Suppressor macrophage (primary cell): ENCODE measurements at regions not wholly inside any gene's neighbourhood (a gene's known extent, or its start where the extent isn't known, plus 50 kb on each side); places are given as distances from the start of the nearest gene placed in this dataset.

Experiments used
- DNase-seq, 4 experiments: peaks; one replicate each; pipeline ENCODE4 v3.0.0-alpha.2; 2020 to 2022

- peak in 1 of 4 experiments; percentile 1 for DNase-seq
Observed at GRCh38 chr11:15625691-15626090, 511.0 kb downstream of the INSC start.

- DNase-seq: no peak
Observed at GRCh38 chr11:15627560-15627959, 512.8 kb downstream of the INSC start.

GRCh38 chr11:15629690-15630321 is 515.1 kb downstream of the INSC start:
- DNase-seq: peak; percentile 30 to 54 (median 40)

- no peak for DNase-seq
Observed at GRCh38 chr11:15630896-15631295, 516.2 kb downstream of the INSC start.

- no peak for DNase-seq
Observed at GRCh38 chr11:15635521-15635920, 520.8 kb downstream of the INSC start.

GRCh38 chr11:15636521-15637089 is 521.9 kb downstream of the INSC start:
- DNase-seq: peak in 3 of 4 experiments; percentile 5 to 46 (median 39)

GRCh38 chr11:15638386-15638787 is 523.7 kb downstream of the INSC start:
- DNase-seq: peak; percentile 33 to 55 (median 55)

GRCh38 chr11:15640318-15640717 is 525.6 kb downstream of the INSC start:
- DNase-seq: no peak

GRCh38 chr11:15641271-15642045 is 526.7 kb downstream of the INSC start:
- DNase-seq: no peak

- DNase-seq: no peak
Observed at GRCh38 chr11:15645201-15645600, 530.5 kb downstream of the INSC start.

- no peak for DNase-seq
Observed at GRCh38 chr11:15649371-15650104, 534.8 kb downstream of the INSC start.

- DNase-seq: peak; percentile 93 to 96 (median 95)
Observed at GRCh38 chr11:15650105-15650938, 535.6 kb downstream of the INSC start.

- no peak for DNase-seq
Observed at GRCh38 chr11:15651033-15651432, 536.3 kb downstream of the INSC start.

- no peak for DNase-seq
Observed at GRCh38 chr11:15651816-15652215, 537.1 kb downstream of the INSC start.

GRCh38 chr11:15653191-15653710 is 538.5 kb downstream of the INSC start:
- DNase-seq: no peak

GRCh38 chr11:15654451-15654850 is 539.7 kb downstream of the INSC start:
- no peak for DNase-seq

GRCh38 chr11:15655552-15655951 is 540.8 kb downstream of the INSC start:
- DNase-seq: no peak

- no peak for DNase-seq
Observed at GRCh38 chr11:15657264-15657663, 542.5 kb downstream of the INSC start.

- no peak for DNase-seq
Observed at GRCh38 chr11:15660496-15660895, 545.8 kb downstream of the INSC start.

GRCh38 chr11:15662285-15662684 is 547.6 kb downstream of the INSC start:
- DNase-seq: no peak

GRCh38 chr11:15663777-15664218 is 549.1 kb downstream of the INSC start:
- no peak for DNase-seq

GRCh38 chr11:15665368-15665871 is 550.7 kb downstream of the INSC start:
- DNase-seq: no peak
